GM19395 (cell line): ENCODE measurements at regions not wholly inside any gene's neighbourhood (a gene's known extent, or its start where the extent isn't known, plus 50 kb on each side); places are given as distances from the start of the nearest gene placed in this dataset.
"Not testable (repeated sequence)": the region's sequence is repeated elsewhere in the genome, so short reads cannot be mapped to it uniquely, and the experiment has no call there.

Source experiments
- ATAC-seq: cut with Tn5 transposase; IDR thresholded peaks from one replicate; pipeline ENCODE4 v1.9.1; 2021; ENCODE audit warnings: mild to moderate bottlenecking, moderate library complexity; ENCODE audit not compliant: unreplicated experiment

DNA sequence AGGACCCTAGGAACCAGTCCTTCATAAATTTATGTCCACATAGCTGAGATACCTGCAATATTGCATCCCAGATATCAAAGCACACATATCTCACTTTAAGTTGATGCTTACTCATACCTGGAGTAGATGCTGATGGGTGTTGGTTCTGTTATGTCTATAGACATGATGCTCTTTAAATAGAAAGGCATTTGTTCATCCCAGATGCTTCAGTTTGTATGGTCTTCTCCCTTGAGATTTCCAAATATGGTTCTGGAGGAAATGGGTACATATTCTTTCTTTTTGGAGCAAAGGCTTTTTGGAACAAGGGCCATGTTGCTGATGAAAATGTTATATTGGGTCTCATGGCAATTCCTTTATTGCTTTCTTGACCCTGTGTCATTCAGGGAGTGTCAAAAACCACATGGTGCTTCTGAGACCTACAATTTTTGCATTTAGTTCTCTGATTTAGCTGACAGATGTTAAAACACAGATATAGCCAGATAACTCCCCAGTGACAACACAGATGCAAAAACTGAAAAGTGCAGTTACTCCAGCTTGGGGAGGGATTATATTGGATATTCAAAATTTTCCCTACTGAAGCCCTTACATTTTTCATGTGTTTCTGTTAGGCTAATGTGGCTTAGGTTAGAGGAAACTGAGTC lies 211.4 kb downstream of the KCNRG start:
- peak; percentile 62 for ATAC-seq

DNA sequence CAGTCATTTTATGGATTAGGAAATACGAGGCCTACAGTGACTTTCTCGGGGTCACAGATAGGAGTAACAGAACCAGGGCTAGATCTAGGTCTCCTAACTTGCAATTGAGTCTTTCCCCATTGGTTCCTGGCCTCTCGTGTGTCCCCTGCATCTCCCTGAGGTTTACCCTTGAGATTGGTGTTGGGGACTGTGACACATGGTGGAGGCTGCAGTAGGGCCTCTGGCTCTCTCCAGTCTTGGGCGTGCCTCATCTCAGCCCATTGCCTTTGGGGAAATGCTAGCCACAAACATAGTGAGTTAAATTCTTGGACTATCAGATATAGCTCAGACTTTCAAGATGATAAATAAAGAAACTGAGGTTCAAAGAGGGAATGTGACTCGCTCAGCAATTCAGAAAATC lies 212.1 kb downstream of the KCNRG start:
- ATAC-seq = no peak

DNA sequence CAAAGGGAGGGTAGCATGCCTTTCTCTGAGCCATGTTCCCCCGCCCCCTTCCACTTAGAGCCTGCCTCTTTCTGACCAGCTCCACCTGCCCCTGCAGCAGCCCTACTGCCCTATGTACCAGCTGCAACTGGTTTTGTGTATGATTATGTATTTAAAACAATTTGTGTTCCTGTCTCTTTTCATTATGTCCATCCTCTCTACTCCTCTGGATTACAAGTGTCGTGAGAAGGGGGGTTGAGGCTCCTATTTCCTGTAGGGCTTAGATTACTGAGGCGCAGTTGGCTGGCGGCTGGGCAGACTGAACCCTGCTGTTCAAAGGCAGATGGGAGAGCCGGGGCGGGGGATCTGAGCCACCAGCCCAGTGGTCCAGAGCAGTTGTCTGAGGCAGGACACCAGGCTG lies 213.3 kb downstream of the KCNRG start:
- no peak for ATAC-seq

DNA sequence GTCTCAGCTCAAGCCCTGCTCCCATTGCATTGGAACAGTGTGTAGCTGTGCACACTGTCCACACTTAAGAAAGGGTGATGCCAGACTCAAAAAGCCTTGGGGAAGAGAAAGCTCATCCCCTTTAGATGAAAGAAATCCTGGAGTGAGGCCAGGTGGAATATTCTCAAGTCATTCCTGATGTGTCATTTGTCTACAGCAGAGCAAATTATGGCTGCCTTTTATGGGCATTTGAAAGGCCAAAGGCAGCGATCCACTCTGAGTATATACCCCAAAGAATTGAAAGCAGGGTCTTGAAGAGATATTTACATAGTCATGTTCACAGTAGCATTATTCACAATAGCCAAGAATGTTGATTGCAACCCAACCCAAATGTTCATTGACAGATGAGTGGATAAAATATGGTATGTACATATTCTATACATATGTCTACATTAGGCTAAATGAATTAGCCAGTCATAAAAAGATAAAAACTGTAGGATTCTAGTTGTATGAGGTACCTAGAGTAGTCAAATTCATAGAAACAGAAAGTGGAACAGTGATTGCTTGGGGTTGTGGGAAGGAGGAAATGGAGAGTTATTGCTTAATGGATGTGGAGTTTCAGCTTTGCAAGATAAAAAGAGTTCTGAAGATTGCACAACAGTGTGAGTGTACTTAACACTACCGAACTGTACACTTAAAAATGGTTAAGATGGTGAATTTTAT lies 214.9 kb downstream of the KCNRG start:
- no peak for ATAC-seq

DNA sequence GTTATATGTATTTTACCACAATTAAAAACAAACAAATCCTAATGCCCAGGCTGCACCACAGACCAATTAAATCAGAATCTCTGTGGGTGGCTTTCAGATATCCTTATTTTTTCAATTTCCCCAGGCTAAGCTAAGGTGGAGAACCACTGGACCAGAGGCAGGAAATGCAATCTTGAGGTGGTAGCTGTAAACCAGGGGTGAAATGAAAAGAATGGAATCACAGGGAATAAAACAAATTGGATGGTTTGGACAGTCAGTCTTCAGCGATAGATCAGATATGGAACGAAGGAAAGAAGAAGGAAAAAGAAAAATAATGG lies 215.4 kb downstream of the KCNRG start:
- no peak for ATAC-seq

DNA sequence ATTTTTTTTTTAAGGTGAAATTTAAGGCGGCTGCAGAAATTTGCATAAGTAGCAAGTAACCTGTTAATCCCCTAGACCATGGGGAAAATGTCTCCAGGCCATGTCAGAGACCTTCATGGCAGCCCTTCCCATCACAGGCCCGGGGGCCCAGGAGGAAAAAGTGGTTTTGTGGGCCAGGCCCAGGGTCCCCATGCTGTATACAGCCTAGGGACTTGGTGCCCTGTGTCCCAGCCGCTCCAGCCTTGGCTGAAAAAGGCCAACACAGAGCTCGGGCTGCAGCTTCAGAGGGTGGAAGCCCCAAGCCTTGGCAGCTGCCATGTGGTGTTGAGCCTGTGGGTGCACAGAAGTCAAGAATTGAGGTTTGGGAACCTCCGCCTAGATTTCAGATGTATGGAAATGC lies 218.3 kb downstream of the KCNRG start:
- ATAC-seq = not testable (repeated sequence)

DNA sequence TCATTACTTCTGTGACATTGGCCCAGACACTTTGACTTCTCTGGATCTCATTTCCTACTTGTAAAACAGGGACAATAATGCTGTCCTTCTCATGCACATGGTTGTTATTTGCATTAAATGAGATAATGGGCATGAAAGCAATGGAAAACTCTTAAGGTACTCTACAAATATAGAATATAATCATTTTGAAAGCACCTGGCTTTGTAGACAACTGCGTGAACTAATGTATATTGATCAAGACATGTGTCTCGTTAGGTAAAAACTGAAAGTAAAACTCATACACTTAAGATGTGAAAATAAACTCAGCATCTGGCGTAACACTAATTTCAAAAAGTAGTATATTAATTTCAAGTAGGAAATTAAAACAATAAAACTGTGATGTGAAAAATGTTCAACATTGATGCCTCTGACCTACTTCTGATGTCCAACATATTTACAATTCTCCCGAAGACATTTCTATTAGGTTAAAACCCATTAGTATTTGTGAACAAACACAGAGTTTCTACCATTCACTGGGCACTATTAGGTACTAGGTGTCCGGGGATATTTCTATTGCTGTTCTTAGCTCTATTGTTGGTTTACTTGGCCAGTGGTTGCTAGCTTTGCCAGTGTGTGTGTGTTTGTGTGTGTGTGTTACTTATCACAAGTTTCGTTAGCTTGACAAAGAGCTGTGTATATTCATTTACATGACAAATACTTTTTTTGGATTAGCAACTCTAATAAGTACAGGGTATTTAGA lies 220.5 kb downstream of the KCNRG start:
- ATAC-seq = peak; percentile 40

DNA sequence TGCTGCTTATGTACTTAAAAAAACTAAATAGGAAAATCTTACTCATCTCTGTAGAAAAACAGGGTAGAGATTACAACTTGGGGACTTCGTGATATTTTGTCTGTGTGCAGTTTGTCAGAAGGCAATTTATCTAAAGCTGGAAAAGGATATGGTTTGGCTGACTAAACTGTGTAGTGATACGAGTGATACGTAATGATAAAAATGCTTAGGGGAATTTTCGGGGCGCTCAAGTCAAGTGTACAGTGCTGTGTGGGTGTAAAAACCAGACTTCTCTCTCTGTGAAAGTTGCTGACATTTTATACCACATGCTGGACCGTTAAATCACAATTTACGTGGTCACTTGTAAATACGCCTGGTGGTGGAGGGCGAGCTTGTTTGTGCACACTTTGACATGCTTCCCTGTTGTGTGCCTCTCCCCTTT lies 221.7 kb downstream of the KCNRG start:
- peak; percentile 96 for ATAC-seq

DNA sequence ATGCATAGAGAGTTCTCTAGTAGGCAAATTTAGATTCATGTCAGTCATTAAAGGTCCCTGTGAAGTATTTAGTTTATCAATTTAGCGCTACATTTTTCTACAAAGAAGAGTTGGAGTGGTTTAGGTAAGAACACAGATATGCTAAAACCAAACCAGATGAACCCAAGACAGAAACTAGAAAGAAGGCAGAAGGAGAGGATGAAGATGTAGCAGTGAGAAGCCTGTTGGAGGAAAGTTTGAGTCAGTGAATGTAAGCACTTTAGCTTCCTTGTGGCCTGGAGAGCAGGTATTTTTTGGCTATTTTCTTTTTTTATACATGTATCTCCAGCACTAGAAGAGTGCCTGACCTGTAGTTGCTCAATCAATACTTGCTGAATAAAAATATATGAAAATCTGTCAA lies 223.7 kb downstream of the KCNRG start:
- no peak for ATAC-seq

DNA sequence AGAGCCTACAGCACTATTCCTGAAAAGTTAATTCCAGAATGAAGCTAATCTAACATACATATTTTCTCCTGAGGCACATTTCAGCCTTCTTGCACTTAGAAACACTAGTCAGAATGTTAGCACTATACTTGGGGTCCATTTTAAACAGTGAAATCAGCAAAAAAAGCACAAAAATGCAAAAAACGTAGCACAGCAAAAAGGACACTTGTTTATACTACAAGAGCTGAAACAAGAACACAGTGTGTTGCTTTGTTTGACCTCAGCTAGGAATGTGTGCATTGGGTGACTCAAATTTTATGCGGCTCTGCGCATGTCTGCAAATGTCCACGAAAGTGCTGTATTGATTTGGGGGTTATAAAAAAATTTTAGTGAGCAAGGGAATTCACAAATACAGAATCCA lies 226.2 kb downstream of the KCNRG start:
- no peak for ATAC-seq

DNA sequence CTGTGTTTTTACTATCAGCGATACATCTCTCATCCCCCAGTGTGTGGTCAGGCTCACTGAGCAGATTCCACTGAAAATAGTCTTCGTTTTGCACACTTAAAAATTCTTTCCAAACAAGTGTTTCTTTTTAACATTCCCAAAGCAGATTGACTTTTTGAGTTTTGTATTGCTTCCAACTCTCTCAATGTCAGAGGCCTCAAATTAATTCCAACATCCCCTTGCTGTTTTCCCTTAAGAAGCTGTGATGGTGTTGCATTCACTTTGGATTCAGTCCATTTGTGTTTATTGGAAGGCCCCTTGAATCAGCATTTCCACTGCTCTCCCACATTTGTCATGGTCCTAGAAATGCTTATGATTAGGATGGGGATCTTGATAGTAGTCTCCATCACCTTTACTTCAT lies 228.7 kb downstream of the KCNRG start:
- no peak for ATAC-seq

DNA sequence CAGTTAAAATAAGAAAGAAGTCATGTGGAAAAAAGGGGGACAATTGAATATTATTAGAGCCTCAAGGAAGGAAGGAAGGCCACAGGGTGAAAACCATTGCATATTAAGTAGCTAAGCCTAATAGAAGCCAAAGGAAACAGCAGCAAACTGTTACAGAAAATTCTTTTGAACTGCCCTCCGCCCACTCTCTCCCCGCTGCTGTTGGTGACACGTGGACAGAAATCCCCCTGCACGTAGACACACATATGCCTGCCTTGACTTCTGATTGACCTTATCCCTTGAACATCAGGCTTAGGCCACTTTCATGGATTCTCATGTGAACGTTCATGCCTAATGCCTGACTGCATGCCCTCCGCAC lies 229.1 kb downstream of the KCNRG start:
- no peak for ATAC-seq

DNA sequence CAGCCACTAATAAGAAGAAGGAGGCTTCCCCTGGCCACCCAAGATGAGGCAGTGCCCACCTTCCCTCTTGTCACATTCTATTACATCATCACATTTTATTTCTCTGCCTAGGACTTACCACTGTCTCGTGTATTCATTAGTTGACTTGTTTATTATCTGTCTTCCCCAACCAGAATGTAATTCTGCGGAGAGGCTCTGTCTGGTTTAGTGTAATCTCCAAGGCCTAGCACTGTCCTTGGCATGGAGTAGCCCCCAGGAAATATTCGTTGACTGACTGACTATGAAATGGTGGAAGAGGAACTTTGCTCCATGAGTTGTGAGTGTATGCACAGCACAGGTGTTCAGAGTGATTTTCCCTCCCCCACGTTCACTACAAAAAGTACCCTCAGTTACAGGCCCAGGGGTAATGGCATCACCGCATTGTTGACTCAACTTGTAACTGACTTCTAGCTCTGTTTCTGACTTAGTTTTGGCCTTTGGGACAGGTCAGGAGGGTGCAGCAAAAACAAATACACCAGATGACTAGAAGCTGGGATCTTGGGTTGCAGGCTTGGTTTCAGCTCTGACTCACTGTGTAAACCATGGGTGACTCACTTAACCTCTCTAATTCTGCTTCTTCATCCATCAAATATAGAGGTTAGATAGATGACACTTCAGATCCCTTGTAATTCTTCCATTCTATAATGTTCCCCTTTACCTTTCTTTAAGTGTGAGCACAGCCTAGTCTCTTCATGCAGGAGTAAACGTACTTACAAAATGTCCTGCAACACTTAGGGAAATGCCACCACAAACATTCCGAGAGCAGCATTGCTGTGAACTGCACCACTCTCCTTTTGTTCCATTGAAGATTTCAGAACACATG lies 229.7 kb downstream of the KCNRG start:
- ATAC-seq = peak; percentile 93

DNA sequence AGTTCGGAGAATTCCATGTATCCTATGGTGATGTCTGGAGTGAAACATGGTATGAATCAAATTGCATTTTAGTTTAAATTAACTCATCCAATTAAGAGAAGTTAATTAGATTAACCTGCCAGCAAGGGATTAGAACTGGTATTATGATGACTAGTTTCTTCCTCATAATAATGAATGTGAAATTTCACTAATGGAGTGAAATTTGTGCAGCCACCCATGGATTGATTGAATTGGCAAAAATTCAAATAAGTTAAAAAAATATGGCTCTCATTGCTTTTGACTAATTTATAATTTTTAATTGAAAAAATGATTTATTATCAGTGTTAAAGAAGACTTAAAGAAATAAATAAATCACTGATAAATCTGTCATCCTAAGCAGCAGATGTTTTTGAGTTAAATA lies 232.0 kb downstream of the KCNRG start:
- ATAC-seq = no peak

DNA sequence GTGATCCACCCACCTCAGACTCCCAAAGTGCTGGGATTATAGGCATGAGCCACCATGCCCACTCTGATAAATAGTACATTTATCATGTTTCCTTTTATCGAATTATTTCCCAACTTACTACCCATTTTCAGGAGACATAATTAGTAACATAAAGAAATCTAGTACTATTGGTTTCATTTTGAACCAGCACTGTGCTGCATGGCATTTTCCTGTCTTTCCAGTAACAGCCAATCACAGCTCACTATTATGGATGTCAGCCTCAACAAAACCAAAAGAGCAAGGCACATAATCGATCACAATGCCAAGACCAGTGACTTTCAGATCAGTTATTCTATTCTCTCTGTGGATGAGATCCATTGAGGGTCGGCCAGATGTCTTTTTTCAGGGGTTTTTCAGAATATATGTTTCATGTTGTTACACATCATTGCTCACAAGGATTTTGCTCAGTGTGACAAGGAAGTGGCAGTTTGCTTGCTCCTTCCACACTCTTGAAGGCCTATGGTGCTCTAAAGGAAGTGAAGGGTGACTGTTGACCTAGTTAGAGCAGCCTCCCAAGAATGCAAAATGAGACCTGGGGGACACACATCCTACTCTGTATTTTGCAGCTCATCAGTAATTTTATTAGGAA lies 233.4 kb downstream of the KCNRG start:
- no peak for ATAC-seq

DNA sequence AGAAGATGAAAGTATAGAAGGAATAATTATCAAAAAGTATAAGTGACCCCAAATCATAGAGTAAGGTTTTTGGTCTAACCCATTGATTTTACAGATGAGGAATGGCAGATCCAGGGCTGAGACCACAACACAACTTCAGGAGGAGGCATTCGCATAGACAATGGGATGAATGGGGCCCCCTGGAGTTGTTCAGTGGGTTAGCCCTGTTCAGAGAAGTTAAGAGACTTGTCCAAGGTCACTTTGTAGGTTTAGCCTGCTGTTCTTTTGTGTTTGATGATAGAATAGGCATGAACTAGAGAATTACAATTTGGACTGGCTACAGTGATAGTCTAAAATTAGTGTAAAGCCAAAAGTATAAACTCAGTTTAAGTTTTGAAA lies 233.9 kb downstream of the KCNRG start:
- no peak for ATAC-seq

DNA sequence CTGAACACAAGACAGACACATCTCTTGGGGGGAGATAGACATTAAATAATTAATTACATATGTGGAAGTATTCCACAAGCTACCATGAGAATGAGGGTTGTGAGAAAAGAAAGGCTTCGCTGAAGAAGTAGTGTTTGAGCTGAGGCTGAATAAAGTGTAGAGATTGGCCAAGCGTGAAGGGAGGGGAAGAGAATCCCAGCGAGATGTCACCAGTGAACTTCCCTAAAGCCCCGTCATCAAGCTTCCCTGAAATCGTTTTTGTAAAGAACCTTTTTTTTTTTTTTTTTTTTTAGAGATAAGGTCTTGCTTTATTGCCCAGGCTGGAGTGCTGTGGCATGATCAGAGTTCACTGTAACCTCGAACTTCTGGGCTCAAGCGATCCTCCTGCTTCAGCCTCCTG lies 235.2 kb downstream of the KCNRG start:
- no peak for ATAC-seq

DNA sequence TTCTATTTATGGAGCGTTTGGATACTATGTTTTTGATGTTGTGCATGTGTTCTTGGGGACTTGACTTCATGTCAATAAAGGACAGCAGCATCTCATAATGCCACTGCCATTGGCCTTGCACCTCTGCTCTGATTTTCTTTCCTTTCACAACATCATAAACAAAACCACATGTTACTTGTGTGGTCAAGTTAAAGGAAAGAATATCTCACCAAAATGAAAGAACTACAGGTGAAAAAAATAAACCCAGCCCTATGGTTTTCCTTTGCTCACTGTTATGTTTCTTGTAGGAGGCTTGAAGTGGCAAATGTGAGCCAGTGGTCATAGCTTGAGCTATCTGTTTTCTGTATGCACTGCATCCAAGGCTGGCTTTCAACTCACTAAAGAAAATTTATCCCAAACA lies 240.4 kb downstream of the KCNRG start:
- ATAC-seq = no peak

DNA sequence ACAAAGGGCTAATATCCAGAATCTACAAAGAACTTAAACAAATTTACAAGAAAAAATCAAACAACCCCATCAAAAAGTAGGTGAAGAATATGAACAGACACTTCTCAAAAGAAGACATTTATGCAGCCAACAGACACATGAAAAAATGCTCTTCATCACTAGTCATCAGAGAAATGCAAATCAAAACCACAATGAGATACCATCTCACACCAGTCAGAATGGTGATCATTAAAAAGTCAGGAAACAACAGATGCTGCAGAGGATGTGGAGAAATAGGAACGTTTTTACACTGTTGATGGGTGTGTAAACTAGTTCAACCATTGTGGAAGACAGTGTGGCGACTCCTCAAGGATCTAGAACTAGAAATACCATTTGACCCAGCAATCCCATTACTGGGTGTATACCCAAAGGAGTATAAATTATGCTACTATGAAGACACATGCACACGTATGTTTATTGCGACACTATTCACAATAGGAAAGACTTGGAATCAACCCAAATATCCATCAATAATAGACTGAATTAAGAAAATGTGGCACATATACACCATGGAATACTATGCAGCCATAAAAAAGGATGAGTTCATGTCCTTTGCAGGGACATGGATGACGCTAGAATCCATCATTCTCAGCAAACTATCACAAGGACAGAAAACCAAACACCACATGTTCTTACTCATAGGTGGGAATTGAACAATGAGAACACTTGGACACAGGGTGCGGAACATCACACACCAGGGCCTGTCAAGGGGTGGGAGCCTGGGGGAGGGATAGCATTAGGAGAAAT lies 241.5 kb downstream of the KCNRG start:
- ATAC-seq = not testable (repeated sequence)

DNA sequence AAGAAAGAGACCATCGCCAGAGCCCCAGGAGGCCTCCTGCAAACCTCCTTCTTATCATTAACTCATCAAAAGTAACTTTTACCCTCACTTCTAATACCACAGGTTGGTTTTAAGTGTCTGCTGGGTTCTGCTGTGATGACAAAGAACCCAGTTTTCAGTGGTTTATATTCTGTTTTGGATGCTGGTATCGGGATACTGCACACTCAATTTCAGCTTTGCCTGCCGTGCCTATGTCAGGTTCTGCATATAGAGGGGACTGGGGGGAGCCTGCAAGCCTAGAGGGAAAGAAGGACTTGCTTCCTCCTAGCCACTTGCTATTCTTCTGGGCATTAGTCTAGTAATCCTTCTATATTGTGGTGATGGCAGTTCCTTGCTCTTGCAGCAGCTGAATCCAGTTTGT lies 242.4 kb downstream of the KCNRG start:
- no peak for ATAC-seq
